ENCODE measurements at regions not wholly inside any gene's neighbourhood (a gene's known extent, or its start where the extent isn't known, plus 50 kb on each side); places are given as distances from the start of the nearest gene placed in this dataset.

DNA sequence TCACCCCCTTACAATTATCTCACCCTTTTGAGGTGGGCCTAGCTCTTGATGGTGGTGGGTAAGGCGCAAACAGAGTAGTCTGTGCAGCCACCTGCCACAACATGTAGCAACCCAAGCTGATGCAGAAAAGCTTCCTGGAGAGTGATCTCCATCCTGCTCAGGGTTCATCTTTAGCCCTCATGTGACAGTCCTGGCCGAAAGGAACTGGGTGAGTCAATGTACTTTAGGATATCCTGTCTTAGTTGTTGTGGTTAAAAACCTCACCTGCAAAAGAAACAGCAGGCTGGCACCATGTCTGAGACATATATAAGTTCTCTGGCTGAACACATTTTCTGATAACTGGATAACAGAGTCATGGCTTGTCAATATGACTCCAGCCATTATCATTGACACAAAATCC is 183.5 kb upstream of the CPHXL start:
- Mint-ChIP-seq H3K27me3 (peaks cover 8% of the 10 kb centered on the region), H3K9me3 (no peaks in the 10 kb centered on the region), H3K4me1 (ENCODE audit: low read depth) (no peaks in the 10 kb centered on the region), H3K4me3 (no peak overlapping the region), H3K36me3 (ENCODE audit: low read depth) (no peaks in the 10 kb centered on the region), H3K27ac (no peak overlapping the region)
- TF ChIP-seq, protein P1, sequence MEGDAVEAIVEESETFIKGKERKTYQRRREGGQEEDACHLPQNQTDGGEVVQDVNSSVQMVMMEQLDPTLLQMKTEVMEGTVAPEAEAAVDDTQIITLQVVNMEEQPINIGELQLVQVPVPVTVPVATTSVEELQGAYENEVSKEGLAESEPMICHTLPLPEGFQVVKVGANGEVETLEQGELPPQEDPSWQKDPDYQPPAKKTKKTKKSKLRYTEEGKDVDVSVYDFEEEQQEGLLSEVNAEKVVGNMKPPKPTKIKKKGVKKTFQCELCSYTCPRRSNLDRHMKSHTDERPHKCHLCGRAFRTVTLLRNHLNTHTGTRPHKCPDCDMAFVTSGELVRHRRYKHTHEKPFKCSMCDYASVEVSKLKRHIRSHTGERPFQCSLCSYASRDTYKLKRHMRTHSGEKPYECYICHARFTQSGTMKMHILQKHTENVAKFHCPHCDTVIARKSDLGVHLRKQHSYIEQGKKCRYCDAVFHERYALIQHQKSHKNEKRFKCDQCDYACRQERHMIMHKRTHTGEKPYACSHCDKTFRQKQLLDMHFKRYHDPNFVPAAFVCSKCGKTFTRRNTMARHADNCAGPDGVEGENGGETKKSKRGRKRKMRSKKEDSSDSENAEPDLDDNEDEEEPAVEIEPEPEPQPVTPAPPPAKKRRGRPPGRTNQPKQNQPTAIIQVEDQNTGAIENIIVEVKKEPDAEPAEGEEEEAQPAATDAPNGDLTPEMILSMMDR (IDR thresholded peaks at IDR 0.05): no peak
- ChIA-PET CTCF (no interaction called here), POLR2A (no interaction called here)
- DNase-seq: no peak
- no peak for ATAC-seq
- intact Hi-C loops (cut with micrococcal nuclease): no loop called here

DNA sequence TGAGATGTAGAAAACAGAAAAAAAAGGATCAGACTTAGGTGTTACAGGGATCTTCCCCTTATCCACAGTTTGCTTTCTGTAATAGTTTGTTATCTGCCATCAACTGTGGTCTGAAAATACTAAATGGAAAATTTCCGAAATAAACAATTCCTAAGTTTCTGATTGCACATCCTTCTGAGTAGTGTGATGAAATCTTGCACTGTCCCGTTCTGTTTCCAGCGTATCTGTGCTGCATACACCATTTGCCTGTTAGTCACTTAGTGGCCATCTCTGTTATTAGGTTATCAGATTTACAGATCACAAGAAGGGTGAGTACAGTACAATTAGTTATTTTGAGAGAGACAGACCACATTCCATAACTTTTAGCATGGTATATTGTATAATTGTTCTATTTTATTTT is 185.6 kb upstream of the CPHXL start:
- H3K9me3 Mint-ChIP-seq: no peaks in the 10 kb centered on the region
- intact Hi-C loops (cut with micrococcal nuclease): no loop called here
- ChIA-PET POLR2A (no interaction called here), CTCF (no interaction called here)
- H3K4me1 Mint-ChIP-seq (ENCODE audit: low read depth): no peaks in the 10 kb centered on the region
- H3K27me3 Mint-ChIP-seq: peaks cover 2% of the 10 kb centered on the region
- no peak for ATAC-seq
- TF ChIP-seq, protein P1 (IDR thresholded peaks at IDR 0.05): no peak
- H3K4me3 Mint-ChIP-seq: no peak overlapping the region
- DNase-seq: no peak
- H3K36me3 Mint-ChIP-seq (ENCODE audit: low read depth): no peaks in the 10 kb centered on the region
- H3K27ac Mint-ChIP-seq: no peak overlapping the region

DNA sequence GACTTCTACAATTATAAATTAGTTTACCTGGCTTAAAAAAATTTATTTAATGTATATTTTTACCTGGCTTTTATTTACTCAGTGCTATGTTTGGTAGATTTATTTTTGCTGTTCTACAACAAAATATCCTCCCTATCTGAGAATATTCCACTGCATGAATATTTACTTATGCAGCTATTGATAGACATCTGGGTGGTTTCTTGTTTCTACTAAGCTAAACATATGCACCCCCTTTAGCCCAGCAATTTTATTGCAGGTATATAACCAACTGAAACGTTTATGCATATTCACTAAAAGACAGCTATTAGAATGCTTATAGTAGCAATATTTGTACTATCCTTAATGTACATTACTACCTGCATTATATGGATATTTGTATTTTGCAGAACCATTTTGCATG is 187.7 kb upstream of the CPHXL start:
- CTCF ChIA-PET: no interaction called here
- Mint-ChIP-seq H3K4me3 (no peak overlapping the region), H3K9me3 (no peaks in the 10 kb centered on the region), H3K27ac (no peak overlapping the region), H3K36me3 (ENCODE audit: low read depth) (no peaks in the 10 kb centered on the region), H3K27me3 (peaks cover 2% of the 10 kb centered on the region), H3K4me1 (ENCODE audit: low read depth) (no peaks in the 10 kb centered on the region)
- intact Hi-C loops (cut with micrococcal nuclease): no loop called here
- POLR2A ChIA-PET: no interaction called here
- ATAC-seq: no peak
- DNase-seq: no peak
- TF ChIP-seq, protein P1 (IDR thresholded peaks at IDR 0.05): no peak

DNA sequence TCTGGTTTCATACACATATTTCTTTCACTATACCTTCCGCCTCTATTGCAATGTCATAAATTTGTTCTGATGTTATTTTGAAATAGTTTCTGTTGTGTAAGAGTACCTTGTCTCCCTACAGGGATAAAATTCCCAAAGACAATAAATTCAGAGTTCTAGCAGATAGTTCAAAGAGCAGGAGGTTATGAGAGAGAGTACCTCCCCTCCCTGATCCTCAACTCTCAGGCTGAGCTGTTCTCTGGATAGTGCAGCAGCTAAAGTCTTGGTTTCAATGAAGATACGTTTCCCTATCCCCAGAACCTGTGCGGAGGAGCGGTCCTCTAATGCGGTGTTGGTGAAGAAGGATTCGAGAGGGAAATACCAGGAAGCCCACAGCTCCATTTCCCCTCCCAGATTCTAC is 190.2 kb upstream of the CPHXL start:
- Mint-ChIP-seq H3K4me1 (ENCODE audit: low read depth) (no peaks in the 10 kb centered on the region), H3K36me3 (ENCODE audit: low read depth) (no peaks in the 10 kb centered on the region), H3K27me3 (peaks cover 2% of the 10 kb centered on the region), H3K4me3 (no peak overlapping the region), H3K27ac (no peak overlapping the region), H3K9me3 (no peaks in the 10 kb centered on the region)
- intact Hi-C loops (cut with micrococcal nuclease): no loop called here
- DNase-seq (no peak), ATAC-seq (no peak)
- ChIA-PET POLR2A (no interaction called here), CTCF (no interaction called here)
- TF ChIP-seq, protein P1 (IDR thresholded peaks at IDR 0.05): no peak

DNA sequence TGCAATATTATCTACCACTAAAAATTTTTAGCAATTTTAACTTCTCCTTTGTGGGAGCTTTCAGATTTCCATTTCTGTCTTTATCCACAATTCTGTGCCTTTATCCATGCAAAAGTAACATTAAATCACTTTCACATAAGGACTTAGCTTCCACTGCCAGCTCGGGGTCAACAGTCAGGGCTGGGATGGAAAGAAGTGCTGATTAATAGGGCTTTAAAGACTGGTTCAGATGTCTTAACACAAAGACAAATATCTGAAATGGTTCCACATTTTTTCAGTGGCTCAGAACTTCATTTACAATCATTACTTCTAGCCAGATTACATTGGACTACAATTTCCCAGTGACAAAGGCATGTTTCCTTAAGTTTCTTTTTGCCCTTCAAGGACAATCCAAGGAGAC is 191.8 kb upstream of the CPHXL start:
- POLR2A ChIA-PET: no interaction called here
- Mint-ChIP-seq H3K4me3 (no peak overlapping the region), H3K27me3 (peaks cover 2% of the 10 kb centered on the region), H3K9me3 (no peaks in the 10 kb centered on the region), H3K27ac (no peak overlapping the region), H3K4me1 (ENCODE audit: low read depth) (no peaks in the 10 kb centered on the region), H3K36me3 (ENCODE audit: low read depth) (no peaks in the 10 kb centered on the region)
- ATAC-seq (no peak), DNase-seq (no peak)
- CTCF ChIA-PET: no interaction called here
- intact Hi-C loops (cut with micrococcal nuclease): no loop called here
- TF ChIP-seq, protein P1 (IDR thresholded peaks at IDR 0.05): no peak

All from activated CD8-positive, alpha-beta T cell treated with anti-CD3 and anti-CD28 coated beads for 36 hours (primary cell).